ENCODE measurements at regions not wholly inside any gene's neighbourhood (a gene's known extent, or its start where the extent isn't known, plus 50 kb on each side); places are given as distances from the start of the nearest gene placed in this dataset.
A peak's percentile ranks its signal among the peaks of the same experiment; 100 is the strongest.
"Not testable (repeated sequence)": the region's sequence is repeated elsewhere in the genome, so short reads cannot be mapped to it uniquely, and the experiment has no call there.

- no peak overlapping the region for H3K9ac ChIP-seq (ENCODE audit: extremely low read depth, low read length, poor library complexity, severe bottlenecking)
- no peaks in the 10 kb centered on the region for H3K9me3 ChIP-seq (ENCODE audit: control insufficient read depth, low read length)
- H3K4me1 ChIP-seq (ENCODE audit: control insufficient read depth, insufficient read depth, low read length): no peaks in the 10 kb centered on the region
- TF ChIP-seq CTCF (conservative IDR thresholded peaks at IDR 0.05): no peak
- no peaks in the 10 kb centered on the region for H3K36me3 Mint-ChIP-seq (ENCODE audit: low read depth)
- H3K27ac ChIP-seq (ENCODE audit: low read depth, low read length): no peak overlapping the region
- H3K36me3 ChIP-seq (ENCODE audit: control insufficient read depth, insufficient read depth, low read length): no peaks in the 10 kb centered on the region
- no peaks in the 10 kb centered on the region for H3K27me3 Mint-ChIP-seq (ENCODE audit: insufficient read depth)
- DNase-seq: no peak
- H3K4me3 Mint-ChIP-seq: no peak overlapping the region
- WGBS, 2 experiments (ENCODE audit: insufficient coverage in 1 of 2, insufficient read length in 1 of 2): 59% methylated on average over 3 of the region's 3 CpGs; no CpG with 5 or more reads in 1 of the 2 experiments
- no peaks in the 10 kb centered on the region for H3K9me3 Mint-ChIP-seq
- no peak overlapping the region for H3K27ac Mint-ChIP-seq
- H3K27me3 ChIP-seq (ENCODE audit: control insufficient read depth, insufficient read depth, low read length, poor library complexity, severe bottlenecking): no peaks in the 10 kb centered on the region
- H3K4me1 Mint-ChIP-seq: no peaks in the 10 kb centered on the region
- no peak overlapping the region for H3K4me3 ChIP-seq (ENCODE audit: low read length)
Measured at GRCh38 chr6:9745476-9745875, 669.4 kb downstream of the TFAP2A start.

DNA sequence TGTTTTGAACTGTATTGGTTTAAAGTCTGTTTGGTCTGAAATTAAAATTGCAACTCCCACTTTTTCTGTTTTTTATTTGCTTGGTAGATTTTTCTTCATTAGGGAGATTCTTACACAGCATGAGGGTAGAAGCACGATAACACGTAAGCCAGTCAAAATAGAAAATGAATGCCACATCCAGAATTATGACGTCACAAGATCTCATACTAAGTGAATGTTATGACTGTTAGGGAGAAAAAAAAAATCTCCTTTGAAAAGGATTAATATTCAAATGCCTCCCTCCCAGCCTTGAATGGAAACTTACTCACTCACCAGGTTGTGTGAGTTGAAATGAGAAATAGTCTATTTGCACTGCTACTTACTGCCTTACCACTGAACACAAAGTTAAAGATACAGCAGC is 670.8 kb downstream of the TFAP2A start:
- Histone ChIP-seq H3K27ac (ENCODE audit: low read depth, low read length) (no peak overlapping the region), H3K9ac (ENCODE audit: extremely low read depth, low read length, poor library complexity, severe bottlenecking) (no peak overlapping the region), H3K36me3 (ENCODE audit: control insufficient read depth, insufficient read depth, low read length) (no peaks in the 10 kb centered on the region), H3K4me3 (ENCODE audit: low read length) (no peak overlapping the region), H3K9me3 (ENCODE audit: control insufficient read depth, low read length) (no peaks in the 10 kb centered on the region), H3K27me3 (ENCODE audit: control insufficient read depth, insufficient read depth, low read length, poor library complexity, severe bottlenecking) (no peaks in the 10 kb centered on the region), H3K4me1 (ENCODE audit: control insufficient read depth, insufficient read depth, low read length) (no peaks in the 10 kb centered on the region)
- 75 to 79% methylated on average over 2 to 3 of the region's 3 CpGs for WGBS, 2 experiments (ENCODE audit: insufficient coverage in 1 of 2, insufficient read length in 1 of 2)
- no peaks in the 10 kb centered on the region for H3K9me3 Mint-ChIP-seq
- H3K27ac Mint-ChIP-seq: no peak overlapping the region
- no peak overlapping the region for H3K4me3 Mint-ChIP-seq
- DNase-seq: no peak
- TF ChIP-seq CTCF (conservative IDR thresholded peaks at IDR 0.05): no peak
- H3K36me3 Mint-ChIP-seq (ENCODE audit: low read depth): no peaks in the 10 kb centered on the region
- no peaks in the 10 kb centered on the region for H3K27me3 Mint-ChIP-seq (ENCODE audit: insufficient read depth)
- no peaks in the 10 kb centered on the region for H3K4me1 Mint-ChIP-seq

- H3K9ac ChIP-seq (ENCODE audit: extremely low read depth, low read length, poor library complexity, severe bottlenecking): no peak overlapping the region
- no peaks in the 10 kb centered on the region for H3K9me3 ChIP-seq (ENCODE audit: control insufficient read depth, low read length)
- no peak overlapping the region for H3K27ac Mint-ChIP-seq
- H3K9me3 Mint-ChIP-seq: peaks cover 8% of the 10 kb centered on the region
- no peaks in the 10 kb centered on the region for H3K4me1 ChIP-seq (ENCODE audit: control insufficient read depth, insufficient read depth, low read length)
- H3K27me3 Mint-ChIP-seq (ENCODE audit: insufficient read depth): peaks cover 2% of the 10 kb centered on the region
- 100% methylated on average over 1 of the region's 1 CpG; no CpG with 5 or more reads in 1 of the 2 experiments for WGBS, 2 experiments (ENCODE audit: insufficient coverage in 1 of 2, insufficient read length in 1 of 2)
- DNase-seq: no peak
- peaks cover 1% of the 10 kb centered on the region for H3K36me3 Mint-ChIP-seq (ENCODE audit: low read depth)
- TF ChIP-seq CTCF (conservative IDR thresholded peaks at IDR 0.05): no peak
- H3K4me3 ChIP-seq (ENCODE audit: low read length): no peak overlapping the region
- H3K27me3 ChIP-seq (ENCODE audit: control insufficient read depth, insufficient read depth, low read length, poor library complexity, severe bottlenecking): no peaks in the 10 kb centered on the region
- H3K27ac ChIP-seq (ENCODE audit: low read depth, low read length): no peak overlapping the region
- peaks cover 8% of the 10 kb centered on the region for H3K4me1 Mint-ChIP-seq
- no peak overlapping the region for H3K4me3 Mint-ChIP-seq
- H3K36me3 ChIP-seq (ENCODE audit: control insufficient read depth, insufficient read depth, low read length): no peaks in the 10 kb centered on the region
Measured at GRCh38 chr6:9732056-9732455, 682.8 kb downstream of the TFAP2A start.

DNA sequence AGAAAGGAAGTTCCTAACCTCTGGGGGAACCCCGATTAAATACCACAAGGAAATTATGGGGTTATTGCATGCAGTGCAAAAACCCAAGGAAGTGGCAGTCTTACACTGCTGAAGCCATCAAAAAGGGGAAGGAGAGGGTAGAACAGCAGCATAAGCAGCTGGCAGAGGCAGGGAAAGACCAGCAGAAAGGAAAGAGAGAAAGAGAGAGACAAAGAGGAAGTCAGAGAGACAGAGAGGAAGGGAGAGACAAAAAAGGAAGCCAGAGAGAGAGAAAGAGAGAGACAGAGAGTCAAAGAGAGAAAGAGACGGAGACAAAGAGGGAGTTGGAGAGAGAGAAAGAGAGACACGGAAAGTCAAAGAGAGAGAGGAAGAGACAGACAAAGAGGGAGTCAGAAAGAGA is 689.1 kb downstream of the TFAP2A start:
- not testable (repeated sequence) for H3K4me3 Mint-ChIP-seq; H3K4me1 ChIP-seq (ENCODE audit: control insufficient read depth, insufficient read depth, low read length); H3K9ac ChIP-seq (ENCODE audit: extremely low read depth, low read length, poor library complexity, severe bottlenecking); H3K4me3 ChIP-seq (ENCODE audit: low read length); H3K27me3 ChIP-seq (ENCODE audit: control insufficient read depth, insufficient read depth, low read length, poor library complexity, severe bottlenecking); H3K27ac ChIP-seq (ENCODE audit: low read depth, low read length); H3K27me3 Mint-ChIP-seq (ENCODE audit: insufficient read depth); DNase-seq; H3K9me3 Mint-ChIP-seq; H3K36me3 ChIP-seq (ENCODE audit: control insufficient read depth, insufficient read depth, low read length); H3K9me3 ChIP-seq (ENCODE audit: control insufficient read depth, low read length); H3K36me3 Mint-ChIP-seq (ENCODE audit: low read depth)
- 86% methylated on average over 3 of the region's 3 CpGs for WGBS, 2 experiments (ENCODE audit: insufficient coverage in 1 of 2, insufficient read length in 1 of 2)
- Mint-ChIP-seq H3K27ac (peak overlapping the region; percentile 12), H3K4me1 (peaks cover 29% of the 10 kb centered on the region)

Measured in endodermal cell (in vitro differentiated cells).